ENCODE measurements at regions not wholly inside any gene's neighbourhood (a gene's known extent, or its start where the extent isn't known, plus 50 kb on each side); places are given as distances from the start of the nearest gene placed in this dataset.

DNA sequence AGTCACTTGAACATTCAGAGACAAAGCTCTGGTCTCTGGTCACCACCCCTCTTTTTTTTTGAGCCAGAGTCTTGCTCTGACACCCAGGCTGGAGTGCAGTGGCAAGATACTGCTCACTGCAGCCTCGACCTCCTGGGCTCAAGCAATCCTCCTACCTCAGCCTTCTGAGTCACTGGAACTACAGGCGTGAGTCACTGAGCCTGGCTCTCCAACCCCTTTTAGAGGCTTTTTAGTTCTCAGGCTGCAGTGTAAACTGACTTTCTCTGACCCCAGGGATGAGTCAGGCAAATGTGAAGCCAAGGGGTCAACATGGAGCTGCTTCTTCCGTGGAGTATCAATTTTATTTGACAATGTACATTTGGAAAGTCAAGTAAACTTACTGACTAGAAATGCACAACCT, 229.2 kb downstream of the PTTG2 start:
- DNase-seq (ENCODE audit: low read depth in 2 of 3, low spot score in 2 of 3) = no peak

DNA sequence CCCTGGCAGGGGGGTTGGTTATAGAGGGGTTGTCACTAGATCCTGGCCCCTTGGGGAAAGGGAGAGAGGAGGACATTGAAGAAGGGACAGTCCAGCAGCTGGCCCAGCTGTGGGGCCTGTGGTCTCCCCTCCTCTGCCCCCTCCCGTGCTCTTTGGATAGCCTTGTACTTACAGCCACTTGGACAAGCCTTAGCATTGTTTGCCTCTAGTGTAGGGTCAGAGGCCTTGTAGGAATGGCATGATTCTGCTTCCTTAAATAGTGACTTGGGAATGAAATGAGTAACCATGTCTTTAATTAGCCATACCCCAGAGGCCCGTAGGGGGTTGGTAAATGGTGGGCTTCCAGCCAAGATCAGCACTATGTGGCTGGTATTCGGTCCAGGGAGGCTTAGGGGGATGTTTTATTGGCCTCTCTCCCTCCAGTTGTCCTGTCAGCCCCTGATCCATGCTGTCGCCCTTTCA, 230.6 kb downstream of the PTTG2 start:
- DNase-seq (ENCODE audit: low read depth in 2 of 3, low spot score in 2 of 3) = no peak

DNA sequence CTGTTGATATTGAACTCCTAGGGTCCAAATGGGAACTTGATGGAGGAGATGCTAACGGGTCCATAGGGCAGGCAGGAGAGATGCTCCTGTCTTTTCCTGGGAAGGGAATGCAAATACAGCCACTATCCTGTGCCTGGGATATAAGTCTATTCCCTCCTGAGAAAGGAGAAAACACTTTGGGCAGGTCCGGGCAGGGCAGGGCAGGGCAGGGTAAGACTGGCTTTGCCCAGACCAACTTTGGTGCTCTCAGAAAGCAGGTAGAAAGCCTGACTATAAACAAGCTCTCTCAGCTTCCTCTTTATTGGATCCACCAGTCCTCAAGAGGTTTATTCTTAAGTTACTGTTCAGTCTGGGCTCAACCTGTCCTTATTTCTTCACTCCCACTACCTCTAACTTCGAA, 232.3 kb downstream of the PTTG2 start:
- DNase-seq (ENCODE audit: low read depth in 2 of 3, low spot score in 2 of 3) = no peak

DNA sequence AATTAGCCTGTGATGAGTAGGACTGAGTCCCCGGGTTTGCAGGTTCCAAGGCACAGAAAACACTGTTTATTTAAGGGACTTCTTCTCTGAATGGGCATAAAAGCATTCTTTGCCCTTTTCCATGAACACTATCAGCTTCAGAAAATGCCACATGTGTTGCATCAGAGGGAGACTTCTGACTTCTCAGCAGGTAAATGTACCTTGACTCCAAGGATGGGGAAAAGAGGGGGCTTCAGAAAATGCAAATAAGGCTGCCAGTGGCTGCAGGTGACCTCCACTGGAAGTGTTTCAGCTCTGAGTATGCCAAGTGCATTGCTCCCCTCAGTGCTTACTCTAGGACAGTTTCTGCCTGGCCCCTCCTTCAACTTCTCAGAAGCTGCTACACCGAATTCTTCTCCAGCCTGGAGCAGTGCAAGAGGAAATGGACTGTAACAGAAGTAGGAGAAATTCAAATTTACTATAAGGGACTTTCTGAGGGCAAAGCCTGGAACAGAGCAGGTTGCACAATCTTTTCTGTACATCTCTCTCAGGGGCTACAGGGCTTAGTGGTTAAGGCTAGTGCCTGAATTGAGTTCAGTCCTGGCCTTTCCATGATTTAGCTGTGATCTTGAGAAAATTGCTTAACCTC, 233.2 kb downstream of the PTTG2 start:
- no peak for DNase-seq (ENCODE audit: low read depth in 2 of 3, low spot score in 2 of 3)

DNA sequence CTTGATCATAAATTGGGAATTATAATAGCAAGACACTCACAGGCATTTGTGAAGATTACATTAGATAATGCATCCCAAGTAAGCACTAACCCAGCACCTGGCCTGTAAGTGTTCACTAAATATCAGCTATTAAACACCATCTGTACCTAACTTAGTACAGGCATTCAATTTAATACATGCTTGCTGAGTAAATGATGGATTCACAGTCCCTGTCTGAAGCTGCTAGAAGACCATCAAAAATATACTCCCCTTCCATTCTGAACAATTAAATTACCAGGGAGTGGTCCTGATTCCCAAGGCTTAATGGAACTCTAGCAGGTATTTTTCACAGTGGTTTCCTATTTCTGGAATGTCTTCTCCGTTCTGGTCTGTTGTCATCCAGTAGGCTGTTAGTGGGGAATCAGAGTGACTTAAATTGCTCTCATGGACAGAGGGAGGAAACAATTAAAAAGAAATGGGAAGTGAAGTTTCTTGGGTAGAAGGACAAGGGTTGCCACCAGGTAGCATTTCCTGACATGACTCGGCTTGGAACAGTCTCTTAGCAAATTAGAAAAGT, 233.9 kb downstream of the PTTG2 start:
- DNase-seq (ENCODE audit: low read depth in 2 of 3, low spot score in 2 of 3) = no peak

DNA sequence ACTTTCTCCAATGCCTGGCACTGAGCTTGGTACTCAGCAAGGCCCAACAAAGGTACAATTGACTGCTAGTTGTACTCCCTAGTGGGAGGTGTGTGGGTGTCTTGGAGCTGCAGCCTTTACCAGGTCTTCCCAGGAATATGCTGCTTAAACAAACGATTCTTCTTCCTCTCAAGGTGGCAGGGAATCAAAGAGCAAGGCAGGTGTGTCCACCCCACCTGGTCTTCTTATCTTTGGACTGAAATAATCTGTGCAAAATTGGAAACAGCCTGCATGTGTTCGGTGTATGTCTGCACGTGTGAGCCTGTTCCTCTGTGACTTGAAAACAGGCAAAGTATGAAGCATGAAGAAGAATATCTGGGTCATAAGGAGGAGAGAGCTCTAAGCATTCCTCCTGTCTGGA, 235.3 kb downstream of the PTTG2 start:
- DNase-seq (ENCODE audit: low read depth in 2 of 3, low spot score in 2 of 3) = no peak

DNA sequence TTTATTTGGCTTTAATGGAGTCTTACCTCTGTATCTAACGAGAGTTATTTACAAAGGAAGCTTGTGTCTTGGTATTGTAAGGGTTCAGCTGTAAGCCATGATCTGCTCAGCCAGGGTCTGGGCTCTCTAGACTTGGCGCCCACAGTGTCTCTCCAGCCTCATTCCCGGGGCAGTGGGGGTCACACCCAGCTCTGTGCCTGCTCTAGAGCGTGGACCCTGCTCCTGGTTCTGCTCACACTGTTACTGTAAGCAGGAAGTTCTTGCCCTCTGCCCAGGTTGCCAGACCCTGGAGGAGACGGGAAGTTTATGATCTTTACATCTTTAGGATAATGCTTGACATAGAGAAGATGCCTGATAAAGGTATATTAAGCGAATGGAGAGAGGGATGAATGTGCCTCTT, 235.7 kb downstream of the PTTG2 start:
- no peak for DNase-seq (ENCODE audit: low read depth in 2 of 3, low spot score in 2 of 3)

DNA sequence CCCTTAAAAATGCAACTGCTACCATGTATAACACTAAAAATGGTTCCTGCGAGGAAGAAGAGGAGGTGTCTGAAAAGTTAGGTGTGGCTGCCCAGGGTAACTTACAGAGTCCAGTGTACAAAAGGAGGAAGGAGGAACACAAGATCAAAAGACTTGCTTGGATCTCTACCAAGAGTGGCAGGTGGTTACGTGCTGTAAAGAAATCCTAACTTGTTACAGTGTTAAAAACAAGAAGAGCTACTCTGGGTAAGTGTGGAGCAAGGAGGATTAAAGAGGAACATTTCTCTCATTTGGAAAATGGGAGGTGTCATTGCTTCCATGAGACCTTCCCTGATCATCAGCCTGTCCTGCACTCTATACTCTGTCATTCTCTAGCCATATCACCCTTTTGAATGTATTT, 242.0 kb downstream of the PTTG2 start:
- DNase-seq (ENCODE audit: low read depth in 2 of 3, low spot score in 2 of 3) = no peak

DNA sequence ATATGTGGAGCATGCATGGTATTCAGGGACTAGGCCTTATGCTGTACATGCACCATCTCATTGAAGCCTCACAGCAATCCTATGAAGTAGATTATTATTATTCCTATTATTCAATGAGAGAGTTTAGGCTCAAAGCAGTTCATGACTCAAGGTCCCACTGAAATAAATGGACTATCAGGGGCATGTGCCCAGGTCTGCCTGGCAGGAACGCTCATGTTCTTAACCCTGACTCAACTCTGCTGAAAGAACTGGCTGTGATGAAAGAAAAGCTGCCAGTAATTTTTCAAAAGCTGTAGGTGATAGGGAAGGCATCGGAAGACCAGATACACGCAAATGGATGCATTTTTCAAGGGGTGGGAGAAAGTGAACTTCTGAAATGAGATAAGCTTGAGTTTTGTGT, 243.4 kb downstream of the PTTG2 start:
- DNase-seq (ENCODE audit: low read depth in 2 of 3, low spot score in 2 of 3) = no peak

DNA sequence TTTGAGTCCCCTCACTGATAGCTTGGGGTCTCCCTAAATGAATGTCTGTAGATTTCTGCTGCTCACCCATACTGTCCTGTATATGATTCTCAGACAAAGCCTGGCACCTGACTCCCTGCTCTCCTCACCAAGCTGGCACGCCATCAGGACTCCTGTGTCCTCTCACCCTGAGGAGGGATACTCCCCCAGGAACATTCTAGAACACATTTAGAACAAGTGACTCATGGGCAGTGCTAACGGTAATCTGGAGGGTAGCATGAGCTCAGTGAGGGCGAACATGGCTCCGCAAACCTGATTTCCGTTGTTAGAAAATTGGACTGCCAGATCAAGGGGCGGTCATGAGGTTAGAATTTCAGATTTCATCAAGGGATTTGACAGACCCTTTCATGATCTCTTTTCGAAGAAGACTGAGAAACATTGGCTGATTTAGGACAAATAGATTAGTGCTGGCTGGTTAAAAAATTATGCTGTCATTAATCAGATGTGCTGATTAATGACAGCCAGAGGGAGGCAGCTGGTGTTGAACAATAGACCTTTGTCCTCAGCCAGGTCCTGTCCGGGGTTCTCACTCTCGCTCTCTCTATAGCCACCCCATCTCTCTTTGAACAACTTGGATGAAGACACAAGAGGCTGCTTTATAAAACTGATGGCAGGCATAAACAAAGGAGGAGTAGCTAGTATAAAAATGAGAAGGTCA, 244.3 kb downstream of the PTTG2 start:
- no peak for DNase-seq (ENCODE audit: low read depth in 2 of 3, low spot score in 2 of 3)

DNA sequence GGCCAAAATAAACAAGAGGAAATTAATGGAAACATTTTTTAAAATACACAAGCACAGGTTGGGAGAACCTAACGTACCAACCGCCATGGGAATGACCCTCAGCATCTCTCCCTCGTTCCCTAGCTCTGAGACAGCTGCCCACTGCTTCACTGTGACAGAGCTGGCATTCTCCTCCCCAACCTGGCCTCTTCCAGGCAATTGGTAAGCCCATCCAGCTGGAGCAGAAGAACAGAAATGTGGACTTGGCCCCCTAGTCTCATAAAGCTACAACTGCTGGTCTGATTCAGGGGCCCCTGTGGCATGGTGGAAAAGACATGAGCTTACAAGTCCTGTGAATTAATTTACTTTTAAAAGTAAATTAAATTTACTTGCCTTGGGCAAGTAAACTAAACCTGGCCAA, 245.1 kb downstream of the PTTG2 start:
- no peak for DNase-seq (ENCODE audit: low read depth in 2 of 3, low spot score in 2 of 3)

DNA sequence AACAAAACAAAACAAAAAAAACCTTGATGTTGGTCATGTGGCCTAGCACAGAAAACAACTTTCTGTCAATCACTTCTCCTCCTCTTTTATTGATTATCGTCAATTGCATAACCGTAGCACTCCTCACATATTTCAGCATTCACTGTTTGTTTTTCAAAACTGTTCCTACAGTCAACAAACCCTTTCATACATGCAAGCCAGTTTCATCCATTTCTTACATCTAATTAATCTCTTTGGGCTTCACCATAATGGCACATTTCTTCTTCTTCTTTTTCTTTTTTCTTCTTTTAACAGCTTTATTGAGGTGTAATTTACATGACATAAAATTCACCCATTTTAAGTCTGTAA, 246.9 kb downstream of the PTTG2 start:
- DNase-seq (ENCODE audit: low read depth in 2 of 3, low spot score in 2 of 3) = no peak

DNA sequence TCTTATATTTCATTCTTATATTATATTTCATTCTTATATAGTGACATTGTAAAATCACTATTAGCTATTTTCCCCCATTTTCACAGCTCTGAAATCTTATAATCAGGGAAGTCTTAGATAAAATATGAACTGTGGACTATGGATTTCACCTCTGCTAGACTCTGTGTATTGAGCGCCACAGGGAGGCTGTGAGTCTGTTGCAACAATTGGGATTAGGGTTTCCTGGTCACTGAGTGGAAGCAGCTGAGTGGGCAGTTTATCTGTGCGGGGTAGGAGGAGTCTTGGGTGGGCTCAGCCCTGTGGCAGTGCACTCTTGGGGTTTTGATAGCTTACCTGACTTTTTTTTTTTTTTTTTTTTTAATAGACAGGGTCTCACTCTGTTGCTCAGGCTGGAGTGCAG, 249.5 kb downstream of the PTTG2 start:
- no peak for DNase-seq (ENCODE audit: low read depth in 2 of 3, low spot score in 2 of 3)

DNA sequence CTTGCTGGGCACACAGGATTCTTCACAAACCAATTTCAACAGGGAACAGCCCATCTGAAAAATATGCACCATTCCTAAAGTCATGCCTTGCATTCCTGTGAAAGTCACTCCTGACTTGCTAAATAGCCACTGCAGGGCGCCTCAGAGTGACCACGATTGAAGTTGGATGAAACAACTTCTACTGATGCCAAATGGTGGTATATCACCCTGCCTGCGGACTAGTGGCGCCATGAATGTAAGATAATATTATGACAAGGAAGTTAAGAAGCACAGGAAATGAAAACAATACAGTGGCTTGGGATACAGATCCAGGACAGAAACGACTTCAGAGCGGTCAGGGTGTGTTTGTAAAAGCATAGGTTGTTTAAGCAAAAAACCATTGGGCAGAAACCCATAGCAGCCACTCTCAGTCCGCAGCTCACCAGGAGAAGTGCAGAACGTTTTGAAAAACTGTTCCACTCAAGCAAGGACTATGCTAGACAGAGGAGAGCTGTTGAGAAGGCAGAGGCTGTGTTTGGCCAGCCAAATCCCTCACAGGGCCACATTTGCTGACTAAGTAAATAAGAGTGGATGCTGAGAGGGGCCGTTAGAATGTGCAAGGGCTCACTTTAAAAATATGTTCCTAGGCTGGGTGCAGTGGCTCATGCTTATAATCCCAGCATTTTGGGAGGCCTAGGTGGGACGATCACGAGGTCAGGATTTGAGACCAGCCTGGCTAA, 250.4 kb downstream of the PTTG2 start:
- no peak for DNase-seq (ENCODE audit: low read depth in 2 of 3, low spot score in 2 of 3)

DNA sequence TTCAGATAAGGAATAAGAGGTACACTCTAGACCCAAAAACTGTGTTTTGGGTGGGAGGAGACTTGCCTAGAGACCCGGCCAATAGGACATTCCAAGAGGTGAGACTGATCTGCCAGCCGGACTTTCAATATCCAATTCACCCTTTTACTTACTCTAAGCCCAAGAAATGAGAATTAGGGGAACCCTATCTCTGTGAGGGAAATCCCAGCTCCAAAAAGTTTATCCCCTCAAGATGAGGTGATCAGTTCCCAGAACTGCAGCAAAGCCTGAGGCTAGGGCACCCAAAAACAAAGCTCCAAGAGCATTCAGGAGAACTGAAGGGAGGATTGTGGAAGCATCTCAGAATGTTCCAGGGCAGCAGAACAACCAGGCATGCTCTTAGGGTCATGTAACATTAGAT, 251.7 kb downstream of the PTTG2 start:
- no peak for DNase-seq (ENCODE audit: low read depth in 2 of 3, low spot score in 2 of 3)

DNA sequence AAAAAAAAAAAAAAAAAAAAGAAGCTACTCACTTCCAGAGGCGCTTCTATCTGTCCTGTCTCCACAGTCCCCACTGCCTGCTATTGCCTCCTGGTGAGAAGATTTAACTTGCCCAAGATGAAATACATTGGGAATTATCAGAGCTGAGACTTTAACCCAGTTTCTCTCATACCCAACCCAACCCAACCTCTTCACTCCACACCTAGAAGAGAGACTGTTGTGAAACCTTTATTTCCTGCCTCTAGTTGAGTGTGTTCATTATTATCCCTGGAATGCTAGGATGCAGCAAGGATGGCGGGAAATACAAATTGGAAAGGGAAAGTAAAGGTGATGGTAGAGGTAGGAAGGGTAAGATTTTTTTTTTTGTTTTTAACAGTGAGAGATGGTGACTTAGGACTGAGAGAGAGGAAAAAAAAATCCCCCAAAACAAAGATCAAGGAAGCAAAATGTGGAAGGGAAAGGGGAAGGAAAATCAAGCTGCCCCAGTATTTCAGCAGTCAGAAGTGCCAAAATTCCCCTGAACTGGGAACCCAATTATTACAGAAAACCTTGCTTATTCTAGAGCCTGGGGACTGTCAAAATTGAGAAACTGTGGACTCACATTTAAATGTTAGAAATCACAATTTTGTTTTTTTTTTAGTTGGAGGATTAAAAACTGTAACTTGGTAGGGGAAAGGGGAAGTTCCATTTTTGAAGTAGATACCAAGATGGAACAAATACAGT, 253.0 kb downstream of the PTTG2 start:
- DNase-seq (ENCODE audit: low read depth in 2 of 3, low spot score in 2 of 3) = no peak

DNA sequence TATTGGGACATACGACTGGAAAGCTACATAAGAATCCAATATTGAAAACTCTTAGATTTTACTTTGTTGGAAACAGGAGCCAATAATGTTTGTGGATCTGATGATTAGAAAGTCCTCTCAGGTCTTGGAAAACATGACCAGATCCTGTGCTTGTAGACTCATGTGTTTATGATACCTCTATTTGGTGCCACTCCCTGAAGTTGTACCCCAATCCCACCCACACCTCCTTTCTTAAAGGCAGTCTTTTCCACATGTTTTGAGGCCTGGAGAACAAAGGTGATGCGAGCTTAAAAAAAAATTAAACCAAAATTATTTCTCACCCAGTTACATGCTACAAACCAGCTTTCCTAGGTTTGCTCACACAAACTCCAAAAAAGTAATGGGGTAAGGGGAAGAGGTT, 262.7 kb downstream of the PTTG2 start:
- DNase-seq (ENCODE audit: low read depth in 2 of 3, low spot score in 2 of 3) = no peak

DNA sequence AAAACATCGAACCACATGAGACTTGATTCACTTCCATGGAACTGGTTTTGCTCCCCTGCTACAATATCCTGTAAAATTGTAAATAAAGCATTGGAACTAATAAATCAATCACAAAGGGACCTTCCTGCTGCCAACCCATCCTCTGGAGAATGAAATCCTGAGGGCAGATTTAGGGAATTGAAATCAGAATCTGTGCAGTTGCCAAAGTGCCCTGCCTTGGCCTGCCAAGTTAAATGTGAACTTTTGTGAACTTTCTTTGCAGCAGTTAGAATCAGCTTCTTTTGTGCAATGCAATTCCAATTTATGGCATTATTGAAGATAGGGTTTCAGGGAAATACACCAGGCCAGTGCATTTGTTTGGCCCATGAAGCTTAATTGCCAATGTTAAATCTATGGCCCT, 263.1 kb downstream of the PTTG2 start:
- DNase-seq (ENCODE audit: low read depth in 2 of 3, low spot score in 2 of 3) = no peak

DNA sequence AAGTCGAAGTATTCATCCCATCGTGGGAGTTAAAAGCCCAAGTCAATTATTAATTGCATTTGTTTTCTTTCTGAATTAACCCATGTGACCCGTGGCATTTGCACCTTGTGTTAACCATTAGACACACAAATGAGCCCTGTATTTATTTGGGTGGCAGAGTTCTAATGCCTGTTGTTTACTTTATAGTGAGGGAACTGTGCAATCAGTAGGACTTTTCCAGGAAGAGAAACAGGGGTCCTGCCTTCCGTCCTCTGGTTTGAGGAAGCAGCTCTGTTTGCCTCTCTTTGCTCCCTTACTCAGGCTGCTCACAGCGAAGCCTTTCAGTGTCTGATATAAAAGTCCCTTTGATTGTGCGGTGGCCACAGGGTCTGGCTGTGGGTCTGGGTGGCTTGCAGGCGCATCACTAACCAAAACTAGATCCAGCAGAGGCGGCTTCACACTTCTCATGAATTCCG, 263.6 kb downstream of the PTTG2 start:
- DNase-seq (ENCODE audit: low read depth in 2 of 3, low spot score in 2 of 3) = no peak

DNA sequence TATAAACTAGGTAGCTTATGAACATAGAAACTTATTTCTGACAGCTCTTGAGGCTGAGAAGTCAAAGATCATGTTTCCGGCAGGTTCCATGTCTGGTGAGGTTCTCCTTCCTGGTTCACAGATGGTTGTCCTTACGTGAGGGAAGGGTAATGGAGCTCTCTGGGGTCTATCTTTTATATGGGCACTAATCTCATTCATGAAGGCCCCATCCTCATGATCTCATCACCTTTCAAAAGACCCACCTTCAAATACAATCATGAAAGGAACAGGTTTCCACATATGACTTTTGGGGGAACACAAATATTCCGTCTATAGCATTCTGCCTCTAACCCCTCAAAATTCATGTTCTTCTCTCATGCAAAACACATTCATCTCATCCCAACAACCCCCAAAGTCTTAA, 264.7 kb downstream of the PTTG2 start:
- DNase-seq (ENCODE audit: low read depth in 2 of 3, low spot score in 2 of 3) = no peak

DNA sequence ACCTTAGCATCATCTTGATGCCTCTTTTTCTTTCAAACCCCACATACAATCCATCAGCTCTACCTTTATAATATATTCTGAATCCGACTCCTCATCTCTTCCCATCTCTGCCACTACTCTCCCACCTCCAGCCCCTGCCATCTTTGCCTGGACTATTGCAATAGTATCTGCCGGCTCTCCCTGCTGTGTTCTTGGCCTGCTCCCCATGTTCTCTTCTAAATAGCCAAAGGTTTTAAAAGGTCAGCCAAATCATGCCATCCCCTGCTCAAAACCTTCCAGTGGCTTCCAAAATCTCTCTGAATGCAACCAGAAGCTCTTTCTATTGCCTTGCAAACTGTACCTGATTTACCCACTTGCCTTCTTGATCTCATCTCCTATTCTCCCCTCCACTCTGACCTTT, 266.0 kb downstream of the PTTG2 start:
- DNase-seq (ENCODE audit: low read depth in 2 of 3, low spot score in 2 of 3) = no peak

All from activated CD8-positive, alpha-beta memory T cell treated with anti-CD3 and anti-CD28 coated beads for 48 hours (primary cell).